HepG2 (cell line): ENCODE measurements at regions not wholly inside any gene's neighbourhood (a gene's known extent, or its start where the extent isn't known, plus 50 kb on each side); places are given as distances from the start of the nearest gene placed in this dataset.
A peak's percentile ranks its signal among the peaks of the same experiment; 100 is the strongest.

Experiments used
- ATAC-seq: fragments of 200-7000 bp; cut with Tn5 transposase; 3 replicates; pipeline ENCODE4 v1.9.1; 2020; ENCODE audit warnings: mild to moderate bottlenecking, moderate library complexity
- BruUV-seq: library from RNA; stranded (reverse); fragments of 400-500 nt; replicated peaks from 2 replicates; lab custom pipeline; 2021; lab: Mats Ljungman, UMichigan
- CTCF ChIA-PET: fragments of 300-600 bp; formaldehyde crosslinking; extraction: SDS; loops from one replicate; lab custom pipeline; 2021; ENCODE audit warnings: low total read pairs, inconsistent platforms, low intra/inter-chr PET ratio; lab: Yijun Ruan, JAX
- POLR2A ChIA-PET: fragments of 350-600 bp; sonication (Branson Sonifier 250); formaldehyde crosslinking; loops from one replicate; lab custom pipeline; 2020; ENCODE audit warnings: antibody characterized with exemption, inconsistent platforms; lab: Yijun Ruan, JAX
- DNase-seq: peaks from one replicate; pipeline ENCODE4 v3.0.0-alpha.2; 2015; ENCODE audit warnings: low spot score
- FAIRE-seq: peaks from 3 replicates; lab custom pipeline; 2011; peaks lifted over from hg19 to GRCh38; lab: Jason Lieb, UNC
- H2AFZ ChIP-seq: one replicate; pipeline ENCODE4 v1.6.1; 2011; ENCODE audit warnings: low read length, inconsistent platforms
- H3K27ac ChIP-seq: fragments of 300-600 bp; 3 replicates; pipeline ENCODE4 v1.8.0; 2011; ENCODE audit warnings: mixed run types, mild to moderate bottlenecking, mixed read lengths, low read length, inconsistent platforms; ENCODE audit not compliant: insufficient read depth; ENCODE audit errors: extremely low read length
- H3K27me3 ChIP-seq, 2 experiments: fragments of 200-600 bp in 1 of 2; 2 replicates in 1 of 2; 3 replicates in 1 of 2; pipeline versions ENCODE4 v1.6.0 to v1.8.0; 2011; ENCODE audit warnings: low read length in 2 of 2, mild to moderate bottlenecking in 2 of 2, moderate library complexity in 2 of 2, inconsistent platforms in 1 of 2; ENCODE audit not compliant: insufficient read depth in 2 of 2, control insufficient read depth in 1 of 2
- H3K36me3 ChIP-seq, 2 experiments: fragments of 200-600 bp in 1 of 2; replicated peaks in 1 of 2; 2 replicates in 1 of 2; 3 replicates in 1 of 2; pipeline versions ENCODE4 v1.5.1 to v1.8.0; 2011; ENCODE audit warnings: low read length in 2 of 2, inconsistent platforms in 1 of 2; ENCODE audit not compliant: insufficient read depth in 2 of 2, control insufficient read depth in 1 of 2
- H3K4me1 ChIP-seq: 2 replicates; pipeline ENCODE4 v1.5.1; 2012; ENCODE audit warnings: low read length, inconsistent platforms; ENCODE audit not compliant: insufficient read depth
- H3K4me2 ChIP-seq: 2 replicates; pipeline ENCODE4 v1.6.0; 2011; ENCODE audit warnings: low read depth, low read length, inconsistent platforms
- H3K4me3 ChIP-seq, 3 experiments: fragments of 200-600 bp in 1 of 3; sonication (generic), shearing (Covaris generic) in 1 of 3; replicated peaks in 1 of 3; 2 replicates each; pipeline ENCODE4 v1.5.1; 2011 to 2016; ENCODE audit warnings: low read length in 3 of 3, inconsistent platforms in 2 of 3, low read depth in 2 of 3, mild to moderate bottlenecking in 2 of 3, control low read depth in 1 of 3, mixed read lengths in 1 of 3; ENCODE audit not compliant: insufficient read depth in 1 of 3
- H3K79me2 ChIP-seq: one replicate; pipeline ENCODE4 v1.6.1; 2011; ENCODE audit warnings: low read length, inconsistent platforms; ENCODE audit not compliant: insufficient read depth
- H3K9ac ChIP-seq: 2 replicates; pipeline ENCODE4 v1.6.0; 2011; ENCODE audit warnings: mild to moderate bottlenecking, low read depth, low read length, inconsistent platforms; ENCODE audit not compliant: insufficient read depth
- H3K9me3 ChIP-seq: 2 replicates; pipeline ENCODE4 v1.5.1; 2012; ENCODE audit warnings: mild to moderate bottlenecking, low read length
- H4K20me1 ChIP-seq: 2 replicates; pipeline ENCODE4 v1.6.0; 2011; ENCODE audit warnings: inconsistent platforms, mild to moderate bottlenecking, low read length, moderate library complexity; ENCODE audit not compliant: insufficient read depth
- ATF1 ChIP-seq: IDR thresholded peaks from 2 replicates; pipeline ENCODE4 v1.6.1; 2016; ENCODE audit warnings: mild to moderate bottlenecking, control low read depth
- HDAC2 ChIP-seq: sonication (generic); formaldehyde crosslinking; IDR thresholded peaks from 2 replicates; pipeline ENCODE4 v1.4.0; 2020; ENCODE audit warnings: missing genetic modification reagents
- IRF1 ChIP-seq: sonication (generic); formaldehyde crosslinking; IDR thresholded peaks from 2 replicates; pipeline ENCODE4 v1.4.0; 2020; ENCODE audit warnings: low read depth, mild to moderate bottlenecking, missing genetic modification reagents
- MAFF ChIP-seq: IDR thresholded peaks from 2 replicates; pipeline ENCODE4 v1.6.1; 2011; ENCODE audit warnings: low read depth, low read length, improper control_type of control experiment
- MAFK ChIP-seq, 2 experiments: IDR thresholded peaks in 1 of 2; conservative IDR thresholded peaks in 1 of 2; 2 replicates each; pipeline ENCODE4 v1.6.1; 2011; ENCODE audit warnings: improper control_type of control experiment in 2 of 2, low read length in 2 of 2
- NBN ChIP-seq: fragments of 450-650 bp; conservative IDR thresholded peaks from 2 replicates; pipeline ENCODE4 v1.6.1; 2017
- SETDB1 ChIP-seq: sonication (generic); formaldehyde crosslinking; IDR thresholded peaks from 2 replicates; pipeline ENCODE4 v1.5.1; 2020; ENCODE audit warnings: missing genetic modification reagents, mild to moderate bottlenecking, borderline replicate concordance
- SMARCE1 ChIP-seq: fragments of 450-650 bp; IDR thresholded peaks from 2 replicates; pipeline ENCODE4 v1.6.1; 2017; ENCODE audit warnings: borderline replicate concordance
- TOPORS ChIP-seq: sonication (generic); formaldehyde crosslinking; IDR thresholded peaks from 2 replicates; pipeline ENCODE4 v1.8.0; 2023; ENCODE audit warnings: mild to moderate bottlenecking, missing genetic modification reagents
- ZBTB3 ChIP-seq: sonication (generic); formaldehyde crosslinking; IDR thresholded peaks from 2 replicates; pipeline ENCODE4 v1.4.0; 2020; ENCODE audit warnings: low read depth, mild to moderate bottlenecking, moderate library complexity, missing genetic modification reagents, borderline replicate concordance
- ZNF441 ChIP-seq: sonication (generic); formaldehyde crosslinking; IDR thresholded peaks from 2 replicates; pipeline ENCODE4 v1.7.0; 2021; ENCODE audit warnings: missing genetic modification reagents, borderline replicate concordance
- ZNF569 ChIP-seq: sonication (generic); formaldehyde crosslinking; IDR thresholded peaks from 2 replicates; pipeline ENCODE4 v1.5.0; 2020; ENCODE audit warnings: mild to moderate bottlenecking, missing genetic modification reagents, moderate library complexity, borderline replicate concordance
- ZNF879 ChIP-seq: sonication (generic); formaldehyde crosslinking; IDR thresholded peaks from 2 replicates; pipeline ENCODE4 v1.8.1; 2023; ENCODE audit warnings: missing genetic modification reagents
- WGBS: methylation state at CpG from one replicate; pipeline ENCODE4 v1.1.6; 2017; ENCODE audit warnings: low lambda C conversion rate; 5-methylcytosine and 5-hydroxymethylcytosine counted together
- in situ Hi-C: cut with HindIII; loops from 2 replicates; pipeline ENCODE4 v1.10.0; 2017; ENCODE audit warnings: low pct_unique_long_range_greater_than_20kb; ENCODE audit not compliant: extremely low pct_ligation_motif_present
- intact Hi-C: fragments of 100-400 bp; cut with micrococcal nuclease; formaldehyde crosslinking; loops from one replicate; pipeline ENCODE4 v1.10.0; 2022; ENCODE audit not compliant: unreplicated experiment
- TF ChIP-seq, protein P1 (sequence below): IDR thresholded peaks from 2 replicates; pipeline ENCODE4 v1.6.1; 2016; ENCODE audit warnings: low read depth, missing genetic modification reagents, missing compliant biosample characterization

GRCh38 chr5:89981878-89982773 is 427.4 kb downstream of the CETN3 start:
- no peak overlapping the region for H3K4me2 ChIP-seq
- no peak overlapping the region for H3K27ac ChIP-seq
- ChIA-PET POLR2A (no interaction called here), CTCF (no interaction called here)
- WGBS, result 1% methylated on average over 6 of the region's 6 CpGs
- H2AFZ ChIP-seq, result no peak overlapping the region
- no peak for ATAC-seq
- H3K9ac ChIP-seq, result no peak overlapping the region
- in situ Hi-C loops (no loop called here), intact Hi-C loops (no loop called here)
- H3K36me3 ChIP-seq, result no peaks in the 10 kb centered on the region
- H3K27me3 ChIP-seq, result no peaks in the 10 kb centered on the region
- no peaks in the 10 kb centered on the region for H4K20me1 ChIP-seq
- H3K79me2 ChIP-seq, result no peaks in the 10 kb centered on the region
- H3K4me3 ChIP-seq, result no peak overlapping the region
- DNase-seq, result no peak
- H3K4me1 ChIP-seq, result no peaks in the 10 kb centered on the region
- no TSS peak for BruUV-seq
- TF ChIP-seq, protein P1, sequence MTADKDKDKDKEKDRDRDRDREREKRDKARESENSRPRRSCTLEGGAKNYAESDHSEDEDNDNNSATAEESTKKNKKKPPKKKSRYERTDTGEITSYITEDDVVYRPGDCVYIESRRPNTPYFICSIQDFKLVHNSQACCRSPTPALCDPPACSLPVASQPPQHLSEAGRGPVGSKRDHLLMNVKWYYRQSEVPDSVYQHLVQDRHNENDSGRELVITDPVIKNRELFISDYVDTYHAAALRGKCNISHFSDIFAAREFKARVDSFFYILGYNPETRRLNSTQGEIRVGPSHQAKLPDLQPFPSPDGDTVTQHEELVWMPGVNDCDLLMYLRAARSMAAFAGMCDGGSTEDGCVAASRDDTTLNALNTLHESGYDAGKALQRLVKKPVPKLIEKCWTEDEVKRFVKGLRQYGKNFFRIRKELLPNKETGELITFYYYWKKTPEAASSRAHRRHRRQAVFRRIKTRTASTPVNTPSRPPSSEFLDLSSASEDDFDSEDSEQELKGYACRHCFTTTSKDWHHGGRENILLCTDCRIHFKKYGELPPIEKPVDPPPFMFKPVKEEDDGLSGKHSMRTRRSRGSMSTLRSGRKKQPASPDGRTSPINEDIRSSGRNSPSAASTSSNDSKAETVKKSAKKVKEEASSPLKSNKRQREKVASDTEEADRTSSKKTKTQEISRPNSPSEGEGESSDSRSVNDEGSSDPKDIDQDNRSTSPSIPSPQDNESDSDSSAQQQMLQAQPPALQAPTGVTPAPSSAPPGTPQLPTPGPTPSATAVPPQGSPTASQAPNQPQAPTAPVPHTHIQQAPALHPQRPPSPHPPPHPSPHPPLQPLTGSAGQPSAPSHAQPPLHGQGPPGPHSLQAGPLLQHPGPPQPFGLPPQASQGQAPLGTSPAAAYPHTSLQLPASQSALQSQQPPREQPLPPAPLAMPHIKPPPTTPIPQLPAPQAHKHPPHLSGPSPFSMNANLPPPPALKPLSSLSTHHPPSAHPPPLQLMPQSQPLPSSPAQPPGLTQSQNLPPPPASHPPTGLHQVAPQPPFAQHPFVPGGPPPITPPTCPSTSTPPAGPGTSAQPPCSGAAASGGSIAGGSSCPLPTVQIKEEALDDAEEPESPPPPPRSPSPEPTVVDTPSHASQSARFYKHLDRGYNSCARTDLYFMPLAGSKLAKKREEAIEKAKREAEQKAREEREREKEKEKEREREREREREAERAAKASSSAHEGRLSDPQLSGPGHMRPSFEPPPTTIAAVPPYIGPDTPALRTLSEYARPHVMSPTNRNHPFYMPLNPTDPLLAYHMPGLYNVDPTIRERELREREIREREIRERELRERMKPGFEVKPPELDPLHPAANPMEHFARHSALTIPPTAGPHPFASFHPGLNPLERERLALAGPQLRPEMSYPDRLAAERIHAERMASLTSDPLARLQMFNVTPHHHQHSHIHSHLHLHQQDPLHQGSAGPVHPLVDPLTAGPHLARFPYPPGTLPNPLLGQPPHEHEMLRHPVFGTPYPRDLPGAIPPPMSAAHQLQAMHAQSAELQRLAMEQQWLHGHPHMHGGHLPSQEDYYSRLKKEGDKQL (CRISPR knock-in tag), result no peak
- no peak for TF ChIP-seq ATF1 (CRISPR knock-in tag)
- TF ChIP-seq ZNF569 (CRISPR knock-in tag), result no peak
- no peak for TF ChIP-seq TOPORS (CRISPR knock-in tag)
- no peak for TF ChIP-seq ZNF879 (CRISPR knock-in tag)
- TF ChIP-seq IRF1 (CRISPR knock-in tag), result no peak
- TF ChIP-seq HDAC2 (CRISPR knock-in tag), result no peak
- no peak for TF ChIP-seq NBN
- no peak for TF ChIP-seq ZBTB3 (CRISPR knock-in tag)
- no peak for TF ChIP-seq ZNF441
- no peak for TF ChIP-seq SMARCE1
- peak; percentile 64 to 84 for TF ChIP-seq MAFK (conservative IDR thresholded peaks at IDR 0.05 in 1 of 2, IDR thresholded peaks at IDR 0.05 in 1 of 2; ENCODE audit: low read length in 2 of 2)
- TF ChIP-seq SETDB1 (CRISPR knock-in tag), result no peak
- TF ChIP-seq MAFF, result peak; percentile 75
- H3K9me3 ChIP-seq, result no peaks in the 10 kb centered on the region
- no peak for FAIRE-seq
